Suprapubic skin (tissue), 4 donors: ENCODE measurements at regions not wholly inside any gene's neighbourhood (a gene's known extent, or its start where the extent isn't known, plus 50 kb on each side); places are given as distances from the start of the nearest gene placed in this dataset.

ENCODE experiments used
- DNase-seq, 2 donors: peaks; one replicate each; pipeline ENCODE4 v3.0.0-alpha.2; 2019; ENCODE audit warnings: low spot score in 2 of 2
- H3K27ac ChIP-seq: fragments of 200-600 bp; sonication (generic); one replicate; pipeline ENCODE4 v1.5.1; 2019
- H3K27me3 ChIP-seq: fragments of 200-600 bp; sonication (generic); one replicate; pipeline ENCODE4 v1.5.1; 2019
- H3K36me3 ChIP-seq: fragments of 200-600 bp; sonication (generic); one replicate; pipeline ENCODE4 v1.5.1; 2019
- H3K4me1 ChIP-seq: fragments of 200-600 bp; sonication (generic); one replicate; pipeline ENCODE4 v1.5.1; 2019
- H3K4me3 ChIP-seq: fragments of 200-600 bp; sonication (generic); one replicate; pipeline ENCODE4 v1.5.1; 2019; ENCODE audit warnings: mild to moderate bottlenecking
- H3K9me3 ChIP-seq: fragments of 200-600 bp; sonication (generic); one replicate; pipeline ENCODE4 v1.5.1; 2019
- EP300 ChIP-seq: sonication (generic); formaldehyde crosslinking; IDR thresholded peaks from one replicate; pipeline ENCODE4 v1.6.1; 2017; ENCODE audit warnings: antibody characterized with exemption
- POLR2A ChIP-seq, 2 donors: fragments of 450-650 bp; IDR thresholded peaks; one replicate each; pipeline ENCODE4 v1.6.1; 2017; ENCODE audit warnings: antibody characterized with exemption in 2 of 2, mild to moderate bottlenecking in 2 of 2, moderate library complexity in 2 of 2
- POLR2AphosphoS5 ChIP-seq, 3 donors: sonication (generic); formaldehyde crosslinking; IDR thresholded peaks; one replicate each; pipeline ENCODE4 v1.6.1; 2017; ENCODE audit warnings: antibody characterized with exemption in 3 of 3
- WGBS: methylation state at CpG from one replicate; pipeline ENCODE4 v1.1.5; 2018; 5-methylcytosine and 5-hydroxymethylcytosine counted together
- TF ChIP-seq, protein P1 (sequence below), 2 donors: fragments of 200-600 bp in 1 of 2; fragments of 450-650 bp in 1 of 2; sonication (generic) in 1 of 2; IDR thresholded peaks; one replicate each; pipeline ENCODE4 v1.5.1; 2016 to 2019; ENCODE audit warnings: antibody characterized with exemption in 2 of 2, mild to moderate bottlenecking in 1 of 2, moderate library complexity in 1 of 2

DNA sequence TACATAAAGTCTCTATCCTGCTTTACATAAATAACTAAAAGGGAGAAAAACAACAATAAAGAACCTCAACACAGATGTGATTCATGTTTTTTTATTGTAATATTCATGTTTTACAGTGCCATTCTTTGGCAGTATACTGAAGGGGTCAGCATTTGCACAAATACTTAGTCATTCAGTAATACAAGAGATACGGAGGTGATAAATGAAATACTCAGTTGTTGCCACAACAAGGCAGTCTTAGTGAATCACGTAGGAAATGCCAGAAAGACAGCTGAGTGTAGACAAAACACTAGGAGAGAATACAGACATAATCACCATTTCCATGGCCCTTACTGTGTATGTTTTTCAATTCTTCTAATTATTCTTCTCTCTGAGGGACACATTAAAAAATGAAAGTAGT is 910.4 kb downstream of the METTL15 start:
- WGBS: 21% methylated on average over 2 of the region's 2 CpGs
- Histone ChIP-seq H3K27ac (no peak overlapping the region), H3K36me3 (no peaks in the 10 kb centered on the region), H3K9me3 (peaks cover 2% of the 10 kb centered on the region), H3K4me3 (no peak overlapping the region), H3K27me3 (no peaks in the 10 kb centered on the region), H3K4me1 (no peaks in the 10 kb centered on the region)
- TF ChIP-seq, protein P1, sequence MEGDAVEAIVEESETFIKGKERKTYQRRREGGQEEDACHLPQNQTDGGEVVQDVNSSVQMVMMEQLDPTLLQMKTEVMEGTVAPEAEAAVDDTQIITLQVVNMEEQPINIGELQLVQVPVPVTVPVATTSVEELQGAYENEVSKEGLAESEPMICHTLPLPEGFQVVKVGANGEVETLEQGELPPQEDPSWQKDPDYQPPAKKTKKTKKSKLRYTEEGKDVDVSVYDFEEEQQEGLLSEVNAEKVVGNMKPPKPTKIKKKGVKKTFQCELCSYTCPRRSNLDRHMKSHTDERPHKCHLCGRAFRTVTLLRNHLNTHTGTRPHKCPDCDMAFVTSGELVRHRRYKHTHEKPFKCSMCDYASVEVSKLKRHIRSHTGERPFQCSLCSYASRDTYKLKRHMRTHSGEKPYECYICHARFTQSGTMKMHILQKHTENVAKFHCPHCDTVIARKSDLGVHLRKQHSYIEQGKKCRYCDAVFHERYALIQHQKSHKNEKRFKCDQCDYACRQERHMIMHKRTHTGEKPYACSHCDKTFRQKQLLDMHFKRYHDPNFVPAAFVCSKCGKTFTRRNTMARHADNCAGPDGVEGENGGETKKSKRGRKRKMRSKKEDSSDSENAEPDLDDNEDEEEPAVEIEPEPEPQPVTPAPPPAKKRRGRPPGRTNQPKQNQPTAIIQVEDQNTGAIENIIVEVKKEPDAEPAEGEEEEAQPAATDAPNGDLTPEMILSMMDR (IDR thresholded peaks at IDR 0.05): no peak
- TF ChIP-seq POLR2A (IDR thresholded peaks at IDR 0.05) (no peak), EP300 (no peak)
- DNase-seq: no peak

GRCh38 chr11:29017941-29018340 is 909.8 kb downstream of the METTL15 start:
- Histone ChIP-seq H3K27me3 (no peaks in the 10 kb centered on the region), H3K36me3 (no peaks in the 10 kb centered on the region), H3K9me3 (peaks cover 2% of the 10 kb centered on the region), H3K4me1 (no peaks in the 10 kb centered on the region), H3K4me3 (no peak overlapping the region), H3K27ac (no peak overlapping the region)
- DNase-seq: no peak
- WGBS: 87% methylated on average over 2 of the region's 2 CpGs
- no peak for TF ChIP-seq POLR2AphosphoS5 (IDR thresholded peaks at IDR 0.05)
- TF ChIP-seq, protein P1 (IDR thresholded peaks at IDR 0.05): no peak
- no peak for TF ChIP-seq POLR2A (IDR thresholded peaks at IDR 0.05)
- TF ChIP-seq EP300: no peak

DNA sequence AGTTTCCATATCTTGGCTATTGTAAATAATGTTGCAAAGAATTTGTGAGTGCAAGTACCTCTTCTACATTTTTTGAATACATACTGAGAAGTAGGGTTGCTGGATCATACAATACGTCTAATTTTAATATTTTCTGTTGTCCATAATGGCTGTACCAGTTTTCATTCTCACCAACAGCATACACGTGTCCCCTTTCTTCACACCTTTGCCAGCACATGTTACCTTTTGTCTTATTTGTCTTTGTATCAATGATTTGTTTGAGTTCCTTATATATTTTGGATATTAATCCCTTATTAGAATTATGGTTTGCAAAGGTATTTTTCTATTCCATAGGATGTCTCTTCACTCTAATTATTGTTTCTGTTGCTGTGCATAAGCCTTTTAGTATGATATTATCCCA is 904.3 kb downstream of the METTL15 start:
- no peak overlapping the region for H3K27ac ChIP-seq
- no peaks in the 10 kb centered on the region for H3K27me3 ChIP-seq
- no peak for DNase-seq
- peaks cover 2% of the 10 kb centered on the region for H3K9me3 ChIP-seq
- TF ChIP-seq EP300 (no peak), POLR2A (IDR thresholded peaks at IDR 0.05) (no peak), POLR2AphosphoS5 (IDR thresholded peaks at IDR 0.05) (no peak)
- no peak overlapping the region for H3K4me3 ChIP-seq
- WGBS: 22% methylated on average over 2 of the region's 2 CpGs
- no peaks in the 10 kb centered on the region for H3K4me1 ChIP-seq
- no peaks in the 10 kb centered on the region for H3K36me3 ChIP-seq

DNA sequence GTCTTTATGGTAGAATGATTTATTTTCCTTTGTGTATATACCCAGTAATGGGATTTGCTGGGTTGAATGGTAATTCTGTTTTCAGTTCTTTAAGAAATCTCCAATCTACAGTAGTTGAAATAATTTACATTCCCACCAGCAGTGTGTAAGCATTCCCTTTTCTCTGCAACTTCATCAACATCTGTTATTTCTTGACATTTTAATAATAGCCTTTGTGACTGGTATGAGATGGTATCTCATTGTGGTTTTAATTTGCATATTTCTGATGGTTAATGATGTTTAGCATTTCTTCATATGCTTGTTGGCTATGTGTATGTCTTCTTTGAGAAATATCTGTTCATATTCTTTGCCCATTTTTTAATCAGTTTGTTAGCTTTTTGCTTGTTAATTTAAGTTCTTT is 901.2 kb downstream of the METTL15 start:
- H3K27ac ChIP-seq: no peak overlapping the region
- H3K9me3 ChIP-seq: no peaks in the 10 kb centered on the region
- H3K36me3 ChIP-seq: no peaks in the 10 kb centered on the region
- H3K4me1 ChIP-seq: no peaks in the 10 kb centered on the region
- no peaks in the 10 kb centered on the region for H3K27me3 ChIP-seq
- no peak for DNase-seq
- TF ChIP-seq, protein P1 (IDR thresholded peaks at IDR 0.05): no peak
- TF ChIP-seq POLR2AphosphoS5 (IDR thresholded peaks at IDR 0.05): no peak
- no peak for TF ChIP-seq POLR2A (IDR thresholded peaks at IDR 0.05)
- no peak for TF ChIP-seq EP300
- no peak overlapping the region for H3K4me3 ChIP-seq

GRCh38 chr11:29008481-29008880 is 900.3 kb downstream of the METTL15 start:
- TF ChIP-seq POLR2AphosphoS5 (IDR thresholded peaks at IDR 0.05) (no peak), EP300 (no peak), POLR2A (IDR thresholded peaks at IDR 0.05) (no peak)
- TF ChIP-seq, protein P1 (IDR thresholded peaks at IDR 0.05): no peak
- no peak overlapping the region for H3K27ac ChIP-seq
- DNase-seq: no peak
- no peaks in the 10 kb centered on the region for H3K4me1 ChIP-seq
- no peaks in the 10 kb centered on the region for H3K27me3 ChIP-seq
- no peaks in the 10 kb centered on the region for H3K9me3 ChIP-seq
- H3K36me3 ChIP-seq: no peaks in the 10 kb centered on the region
- no peak overlapping the region for H3K4me3 ChIP-seq

DNA sequence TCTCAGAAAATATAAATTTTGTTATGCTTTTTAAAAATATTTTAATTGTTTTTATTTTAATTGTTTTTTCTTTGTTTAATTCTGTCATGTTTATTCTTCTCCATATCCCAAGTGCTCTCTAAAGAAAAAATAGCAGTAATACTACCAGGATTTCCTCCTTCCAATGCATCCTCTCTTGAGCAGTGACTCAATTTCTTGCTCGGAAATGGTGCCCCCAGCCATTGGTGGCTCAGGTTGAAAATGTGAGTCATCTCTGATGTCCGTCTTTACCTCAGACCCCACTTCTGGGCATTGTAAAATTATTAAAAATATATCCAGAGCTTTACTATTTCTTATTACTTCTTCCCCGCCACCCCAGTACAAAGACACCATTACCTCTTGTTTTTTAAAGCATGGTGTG is 898.5 kb downstream of the METTL15 start:
- TF ChIP-seq, protein P1 (IDR thresholded peaks at IDR 0.05): no peak
- TF ChIP-seq EP300 (no peak), POLR2AphosphoS5 (IDR thresholded peaks at IDR 0.05) (no peak), POLR2A (IDR thresholded peaks at IDR 0.05) (no peak)
- WGBS: 81% methylated on average over 3 of the region's 3 CpGs
- Histone ChIP-seq H3K4me3 (no peak overlapping the region), H3K27me3 (no peaks in the 10 kb centered on the region), H3K9me3 (no peaks in the 10 kb centered on the region), H3K27ac (no peak overlapping the region), H3K36me3 (no peaks in the 10 kb centered on the region), H3K4me1 (no peaks in the 10 kb centered on the region)
- DNase-seq: no peak
